IMR-90 (cell line): ENCODE measurements at regions not wholly inside any gene's neighbourhood (a gene's known extent, or its start where the extent isn't known, plus 50 kb on each side); places are given as distances from the start of the nearest gene placed in this dataset.
"Not testable (repeated sequence)": the region's sequence is repeated elsewhere in the genome, so short reads cannot be mapped to it uniquely, and the experiment has no call there.

ENCODE experiments used
- ATAC-seq: fragments of 200-7000 bp; cut with Tn5 transposase; 2 replicates; pipeline ENCODE4 v1.9.1; 2020; ENCODE audit warnings: low read depth, mild to moderate bottlenecking, moderate library complexity
- BruUV-seq: library from RNA; stranded (reverse); fragments of 400-500 nt; replicated peaks from 2 replicates; lab custom pipeline; 2021; lab: Mats Ljungman, UMichigan
- CTCF ChIA-PET: fragments of 300-600 bp; formaldehyde crosslinking; extraction: SDS; loops from one replicate; lab custom pipeline; 2021; ENCODE audit warnings: antibody characterized with exemption; lab: Yijun Ruan, JAX
- POLR2A ChIA-PET: fragments of 300-600 bp; sonication (Branson Sonifier 250); formaldehyde crosslinking; loops from one replicate; lab custom pipeline; 2022; ENCODE audit warnings: antibody characterized with exemption; ENCODE audit not compliant: unreplicated experiment; lab: Charles Lee
- DNase-seq: peaks from one replicate; pipeline ENCODE4 v3.0.0; 2013
- H2AFZ ChIP-seq: replicated peaks from 2 replicates; pipeline ENCODE3; 2013; ENCODE audit warnings: low read length, mild to moderate bottlenecking; ENCODE audit not compliant: poor library complexity
- H2AK5ac ChIP-seq: 2 replicates; pipeline ENCODE4 v1.6.1; 2013; ENCODE audit warnings: low read depth, low read length, inconsistent platforms
- H2AK9ac ChIP-seq: replicated peaks from 2 replicates; pipeline ENCODE3; 2013; ENCODE audit warnings: mild to moderate bottlenecking, low read depth, low read length, moderate library complexity; ENCODE audit not compliant: poor library complexity
- H2BK120ac ChIP-seq: 2 replicates; pipeline ENCODE4 v1.6.1; 2013; ENCODE audit warnings: low read depth, low read length, inconsistent platforms
- H2BK15ac ChIP-seq: 3 replicates; pipeline ENCODE4 v1.6.1; 2013; ENCODE audit warnings: low read depth, low read length, inconsistent platforms
- H2BK20ac ChIP-seq: 2 replicates; pipeline ENCODE4 v1.6.1; 2013; ENCODE audit warnings: low read depth, mild to moderate bottlenecking, inconsistent platforms, low read length, moderate library complexity
- H2BK5ac ChIP-seq: 2 replicates; pipeline ENCODE4 v1.6.1; 2013; ENCODE audit warnings: mild to moderate bottlenecking, low read depth, low read length, inconsistent platforms; ENCODE audit not compliant: poor library complexity, severe bottlenecking
- H3K14ac ChIP-seq: replicated peaks from 2 replicates; pipeline ENCODE4 v1.6.1; 2013; ENCODE audit warnings: low read depth, low read length, inconsistent platforms
- H3K18ac ChIP-seq: 2 replicates; pipeline ENCODE4 v1.6.1; 2013; ENCODE audit warnings: low read depth, low read length, control low read depth
- H3K23ac ChIP-seq: 2 replicates; pipeline ENCODE4 v1.6.1; 2013; ENCODE audit warnings: low read depth, low read length, inconsistent platforms
- H3K27ac ChIP-seq: 2 replicates; pipeline ENCODE4 v1.5.1; 2013; ENCODE audit warnings: mild to moderate bottlenecking, control low read depth, low read length; ENCODE audit not compliant: insufficient read depth
- H3K27me3 ChIP-seq: 2 replicates; pipeline ENCODE4 v1.6.1; 2013; ENCODE audit warnings: low read length; ENCODE audit not compliant: control insufficient read depth, insufficient read depth
- H3K36me3 ChIP-seq: 2 replicates; pipeline ENCODE4 v1.6.1; 2013; ENCODE audit warnings: low read length, mixed read lengths; ENCODE audit not compliant: control insufficient read depth, insufficient read depth
- H3K4ac ChIP-seq: 2 replicates; pipeline ENCODE4 v1.6.1; 2013; ENCODE audit warnings: low read depth, low read length, inconsistent platforms
- H3K4me1 ChIP-seq: 2 replicates; pipeline ENCODE4 v1.6.1; 2013; ENCODE audit warnings: low read length, mixed read lengths; ENCODE audit not compliant: control insufficient read depth, insufficient read depth
- H3K4me2 ChIP-seq: 2 replicates; pipeline ENCODE4 v1.6.1; 2013; ENCODE audit warnings: low read depth, mild to moderate bottlenecking, control low read depth, low read length, moderate library complexity
- H3K4me3 ChIP-seq: 2 replicates; pipeline ENCODE4 v1.5.1; 2013; ENCODE audit warnings: low read depth, mild to moderate bottlenecking, control low read depth, low read length, moderate library complexity; ENCODE audit not compliant: insufficient read depth
- H3K56ac ChIP-seq: 2 replicates; pipeline ENCODE4 v1.6.1; 2013; ENCODE audit warnings: low read length, inconsistent platforms; ENCODE audit not compliant: insufficient read depth; ENCODE audit errors: extremely low read depth
- H3K79me1 ChIP-seq, 2 experiments: 2 replicates each; pipeline ENCODE4 v1.6.1; 2013; ENCODE audit warnings: low read length in 2 of 2, inconsistent platforms in 1 of 2, low read depth in 1 of 2
- H3K9ac ChIP-seq: 2 replicates; pipeline ENCODE4 v1.6.1; 2013; ENCODE audit warnings: low read depth, low read length, control low read depth
- H3K9me1 ChIP-seq: 2 replicates; pipeline ENCODE4 v1.6.1; 2013; ENCODE audit warnings: low read length, inconsistent platforms; ENCODE audit not compliant: insufficient read depth
- H3K9me3 ChIP-seq: 2 replicates; pipeline ENCODE4 v1.6.1; 2013; ENCODE audit warnings: low read length; ENCODE audit not compliant: control insufficient read depth, insufficient read depth
- H4K20me1 ChIP-seq: 2 replicates; pipeline ENCODE4 v1.6.1; 2013; ENCODE audit warnings: low read length, inconsistent platforms; ENCODE audit not compliant: insufficient read depth
- H4K5ac ChIP-seq: 2 replicates; pipeline ENCODE4 v1.6.1; 2013; ENCODE audit warnings: mild to moderate bottlenecking, low read depth, low read length, control low read depth
- H4K8ac ChIP-seq, 2 experiments: 2 replicates each; pipeline ENCODE4 v1.6.1; 2013; ENCODE audit warnings: low read depth in 2 of 2, low read length in 2 of 2, control low read depth in 1 of 2, inconsistent platforms in 1 of 2
- H4K91ac ChIP-seq: 2 replicates; pipeline ENCODE4 v1.6.1; 2013; ENCODE audit warnings: low read depth, low read length, inconsistent platforms; ENCODE audit not compliant: insufficient read depth
- CEBPB ChIP-seq: IDR thresholded peaks from 2 replicates; pipeline ENCODE4 v1.6.1; 2012; ENCODE audit warnings: low read depth, low read length, improper control_type of control experiment
- FOS ChIP-seq: fragments of 150-350 bp; IDR thresholded peaks from 2 replicates; pipeline ENCODE4 v1.6.1; 2016; ENCODE audit warnings: low read depth, low read length
- MAFK ChIP-seq: IDR thresholded peaks from 2 replicates; pipeline ENCODE4 v1.6.1; 2012; ENCODE audit warnings: low read depth, low read length, improper control_type of control experiment
- MAZ ChIP-seq: IDR thresholded peaks from 2 replicates; pipeline ENCODE4 v1.6.1; 2012; ENCODE audit warnings: low read depth, mild to moderate bottlenecking, low read length, improper control_type of control experiment, moderate library complexity, borderline replicate concordance
- MXI1 ChIP-seq: IDR thresholded peaks from 2 replicates; pipeline ENCODE4 v1.6.1; 2012; ENCODE audit warnings: low read depth, mild to moderate bottlenecking, low read length, moderate library complexity, borderline replicate concordance
- NFE2L2 ChIP-seq: fragments of 150-350 bp; IDR thresholded peaks from 2 replicates; pipeline ENCODE4 v1.6.1; 2016; ENCODE audit warnings: low read depth, mild to moderate bottlenecking, low read length
- POLR2A ChIP-seq: IDR thresholded peaks from 2 replicates; pipeline ENCODE4 v1.6.1; 2012; ENCODE audit warnings: mild to moderate bottlenecking, low read depth, low read length
- RAD21 ChIP-seq: IDR thresholded peaks from 2 replicates; pipeline ENCODE4 v1.6.1; 2012; ENCODE audit warnings: low read length, improper control_type of control experiment
- SMC3 ChIP-seq: fragments of 150-350 bp; IDR thresholded peaks from 2 replicates; pipeline ENCODE4 v1.6.1; 2016; ENCODE audit warnings: low read depth, mild to moderate bottlenecking, antibody characterized with exemption, low read length, moderate library complexity
- USF2 ChIP-seq: fragments of 150-350 bp; IDR thresholded peaks from 2 replicates; pipeline ENCODE4 v1.6.1; 2017; ENCODE audit warnings: mild to moderate bottlenecking, antibody characterized with exemption, low read length, low read depth
- WGBS, 2 experiments: methylation state at CpG; one replicate each; pipeline versions ENCODE4 v1.1.5 to v1.1.7; 2013; ENCODE audit warnings: missing lambda C conversion rate in 2 of 2; ENCODE audit not compliant: insufficient read length in 1 of 2; ENCODE audit errors: extremely low coverage in 2 of 2; 5-methylcytosine and 5-hydroxymethylcytosine counted together
- dilution Hi-C: fragments of 300-500 bp; cut with HindIII; formaldehyde crosslinking; loops from one replicate; pipeline ENCODE4 v1.14.3; 2018; ENCODE audit warnings: low sequenced_read_pairs; ENCODE audit not compliant: unreplicated experiment
- in situ Hi-C: fragments of 300-500 bp; cut with MboI; formaldehyde crosslinking; loops from 3 replicates; pipeline ENCODE4 v1.14.3; 2019; ENCODE audit warnings: low sequenced_read_pairs, inconsistent platforms, mixed read lengths
- intact Hi-C: fragments of 100-400 bp; cut with micrococcal nuclease; formaldehyde crosslinking; loops from 2 replicates; pipeline ENCODE4 v1.10.0; 2022

GRCh38 chr12:72995616-72996015 is 723.4 kb downstream of the TRHDE start:
- Histone ChIP-seq H3K36me3 (no peaks in the 10 kb centered on the region), H3K23ac (no peak overlapping the region), H3K4me2 (no peak overlapping the region), H2BK5ac (no peak overlapping the region), H3K4me1 (no peaks in the 10 kb centered on the region), H3K4me3 (no peak overlapping the region), H2BK120ac (no peak overlapping the region), H3K56ac (no peak overlapping the region), H3K79me1 (no peaks in the 10 kb centered on the region), H3K18ac (no peak overlapping the region), H3K9me3 (no peaks in the 10 kb centered on the region; the same call in 1 of the 2 replicates), H2AK9ac (no peak overlapping the region), H2AK5ac (no peak overlapping the region), H4K8ac (no peak overlapping the region), H3K27ac (no peak overlapping the region), H4K5ac (no peak overlapping the region), H2BK15ac (no peak overlapping the region), H2AFZ (no peak overlapping the region), H4K20me1 (no peaks in the 10 kb centered on the region), H2BK20ac (no peak overlapping the region), H3K27me3 (no peaks in the 10 kb centered on the region), H4K91ac (no peak overlapping the region), H3K14ac (no peak overlapping the region), H3K4ac (no peak overlapping the region), H3K9me1 (no peaks in the 10 kb centered on the region), H3K9ac (no peak overlapping the region)
- ChIA-PET CTCF (no interaction called here), POLR2A (no interaction called here)
- DNase-seq, result no peak
- WGBS, 2 experiments, result no CpG with 5 or more reads among the region's 5 CpGs
- dilution Hi-C loops, result no loop called here
- no TSS peak for BruUV-seq
- in situ Hi-C loops, result no loop called here
- ATAC-seq, result no peak
- intact Hi-C loops, result no loop called here
- TF ChIP-seq SMC3 (no peak), RAD21 (no peak), MAZ (no peak), MXI1 (no peak), CEBPB (no peak), MAFK (no peak), FOS (no peak), POLR2A (no peak), NFE2L2 (no peak), USF2 (no peak)

GRCh38 chr12:73001806-73002205 is 729.6 kb downstream of the TRHDE start:
- H3K9me1 ChIP-seq, dilution Hi-C loops, H2AK9ac ChIP-seq, H3K4ac ChIP-seq, POLR2A ChIA-PET, H4K5ac ChIP-seq, BruUV-seq, H3K4me1 ChIP-seq, H3K9ac ChIP-seq, H3K23ac ChIP-seq, intact Hi-C loops, H4K91ac ChIP-seq, H3K27ac ChIP-seq, H3K79me1 ChIP-seq, ATAC-seq, H3K56ac ChIP-seq, H3K18ac ChIP-seq, H2AFZ ChIP-seq, H4K8ac ChIP-seq, H2BK20ac ChIP-seq, H3K27me3 ChIP-seq, H2BK15ac ChIP-seq, H2BK120ac ChIP-seq, H3K36me3 ChIP-seq, H3K14ac ChIP-seq, H2AK5ac ChIP-seq, DNase-seq, CTCF ChIA-PET, H3K4me3 ChIP-seq, H3K4me2 ChIP-seq, H2BK5ac ChIP-seq, H4K20me1 ChIP-seq, in situ Hi-C loops, H3K9me3 ChIP-seq: not testable (repeated sequence)
- no CpG with 5 or more reads among the region's 3 CpGs for WGBS, 2 experiments
